Gastrocnemius medialis (tissue), 4 donors: ENCODE measurements at regions not wholly inside any gene's neighbourhood (a gene's known extent, or its start where the extent isn't known, plus 50 kb on each side); places are given as distances from the start of the nearest gene placed in this dataset.

Experiments
- ATAC-seq, 2 donors: fragments of 150-250 bp; one replicate each; pipeline ENCODE4 v1.9.1; 2016
- DNase-seq, 2 donors: peaks; one replicate each; pipeline ENCODE4 v3.0.0-alpha.2; 2019
- H3K27ac ChIP-seq, 4 donors: fragments of 200-600 bp; sonication (generic); 1 replicate in 1 of 4; 2 replicates in 3 of 4; pipeline ENCODE4 v1.5.1; 2016 to 2018; ENCODE audit warnings: mild to moderate bottlenecking in 2 of 4, moderate library complexity in 1 of 4
- H3K27me3 ChIP-seq, 3 donors: fragments of 200-600 bp; sonication (generic) in 2 of 3; 1 replicate in 1 of 3; 2 replicates in 2 of 3; pipeline versions ENCODE4 v1.5.1 to v1.6.0; 2016 to 2019; ENCODE audit warnings: mild to moderate bottlenecking in 1 of 3, moderate library complexity in 1 of 3
- H3K36me3 ChIP-seq, 2 donors: fragments of 200-600 bp; sonication (generic) in 1 of 2; one replicate each; pipeline ENCODE4 v1.5.1; 2017 to 2018
- H3K4me1 ChIP-seq, 2 donors: fragments of 200-600 bp; sonication (generic) in 1 of 2; one replicate each; pipeline ENCODE4 v1.5.1; 2016 to 2017; ENCODE audit warnings: mild to moderate bottlenecking in 2 of 2
- H3K4me3 ChIP-seq, 4 donors: fragments of 200-600 bp; sonication (generic) in 3 of 4; 1 replicate in 1 of 4; 2 replicates in 3 of 4; pipeline ENCODE4 v1.5.1; 2016 to 2019; ENCODE audit warnings: mild to moderate bottlenecking in 2 of 4
- H3K9me3 ChIP-seq, 3 donors: fragments of 200-600 bp; sonication (generic) in 2 of 3; 1 replicate in 1 of 3; 2 replicates in 2 of 3; pipeline ENCODE4 v1.5.1; 2016 to 2019
- POLR2A ChIP-seq, 2 donors: fragments of 450-650 bp; IDR thresholded peaks; one replicate each; pipeline ENCODE4 v1.6.1; 2017; ENCODE audit warnings: antibody characterized with exemption in 2 of 2, mild to moderate bottlenecking in 2 of 2, moderate library complexity in 2 of 2
- in situ Hi-C, 4 donors: fragments of 200-750 bp; cut with MboI; loops; one replicate each; pipeline versions ENCODE4 v1.15.0 to v1.8.0; 2017; ENCODE audit warnings: low sequenced_read_pairs in 4 of 4
- intact Hi-C: fragments of 100-400 bp; cut with DNase I; formaldehyde crosslinking; loops from one replicate; pipeline ENCODE4 v1.15.1; 2023; ENCODE audit warnings: low total_unique reads
- TF ChIP-seq, protein P1 (sequence below), 5 experiments: fragments of 450-650 bp in 3 of 5; fragments of 200-600 bp in 2 of 5; sonication (generic) in 2 of 5; IDR thresholded peaks in 4 of 5; conservative IDR thresholded peaks in 1 of 5; 1 replicate in 4 of 5; 2 replicates in 1 of 5; pipeline ENCODE4 v1.5.1; 2016 to 2019; ENCODE audit warnings: antibody characterized with exemption in 5 of 5, mild to moderate bottlenecking in 3 of 5, moderate library complexity in 3 of 5

DNA sequence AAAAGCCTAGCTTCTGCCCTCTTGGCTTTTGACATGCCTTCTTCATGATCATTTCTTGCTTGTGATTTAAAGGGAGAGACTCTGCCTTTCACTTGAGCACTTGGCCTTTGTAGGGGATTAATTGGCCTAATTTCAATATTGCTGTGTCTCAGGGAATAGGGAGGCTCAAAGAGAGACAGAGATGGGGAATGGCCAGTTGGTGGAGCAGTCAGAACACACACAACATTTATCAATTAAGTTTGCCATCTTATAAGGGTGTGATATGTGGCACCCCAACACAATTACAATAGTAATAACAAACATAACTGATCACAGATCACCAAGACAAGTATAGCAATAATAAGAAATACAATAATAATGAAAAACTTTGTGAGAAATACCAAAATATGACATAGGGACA lies 122.5 kb upstream of the VCX start:
- Histone ChIP-seq H3K27ac (no peak overlapping the region), H3K36me3 (no peaks in the 10 kb centered on the region), H3K4me1 (no peaks in the 10 kb centered on the region), H3K9me3 (no peaks in the 10 kb centered on the region), H3K4me3 (no peak overlapping the region), H3K27me3 (no peaks in the 10 kb centered on the region)
- in situ Hi-C loops, result no loop called here
- no peak for ATAC-seq
- DNase-seq, result no peak
- intact Hi-C loops, result no loop called here
- TF ChIP-seq, protein P1, sequence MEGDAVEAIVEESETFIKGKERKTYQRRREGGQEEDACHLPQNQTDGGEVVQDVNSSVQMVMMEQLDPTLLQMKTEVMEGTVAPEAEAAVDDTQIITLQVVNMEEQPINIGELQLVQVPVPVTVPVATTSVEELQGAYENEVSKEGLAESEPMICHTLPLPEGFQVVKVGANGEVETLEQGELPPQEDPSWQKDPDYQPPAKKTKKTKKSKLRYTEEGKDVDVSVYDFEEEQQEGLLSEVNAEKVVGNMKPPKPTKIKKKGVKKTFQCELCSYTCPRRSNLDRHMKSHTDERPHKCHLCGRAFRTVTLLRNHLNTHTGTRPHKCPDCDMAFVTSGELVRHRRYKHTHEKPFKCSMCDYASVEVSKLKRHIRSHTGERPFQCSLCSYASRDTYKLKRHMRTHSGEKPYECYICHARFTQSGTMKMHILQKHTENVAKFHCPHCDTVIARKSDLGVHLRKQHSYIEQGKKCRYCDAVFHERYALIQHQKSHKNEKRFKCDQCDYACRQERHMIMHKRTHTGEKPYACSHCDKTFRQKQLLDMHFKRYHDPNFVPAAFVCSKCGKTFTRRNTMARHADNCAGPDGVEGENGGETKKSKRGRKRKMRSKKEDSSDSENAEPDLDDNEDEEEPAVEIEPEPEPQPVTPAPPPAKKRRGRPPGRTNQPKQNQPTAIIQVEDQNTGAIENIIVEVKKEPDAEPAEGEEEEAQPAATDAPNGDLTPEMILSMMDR (IDR thresholded peaks at IDR 0.05 in 4 of 5, conservative IDR thresholded peaks at IDR 0.05 in 1 of 5), result no peak

DNA sequence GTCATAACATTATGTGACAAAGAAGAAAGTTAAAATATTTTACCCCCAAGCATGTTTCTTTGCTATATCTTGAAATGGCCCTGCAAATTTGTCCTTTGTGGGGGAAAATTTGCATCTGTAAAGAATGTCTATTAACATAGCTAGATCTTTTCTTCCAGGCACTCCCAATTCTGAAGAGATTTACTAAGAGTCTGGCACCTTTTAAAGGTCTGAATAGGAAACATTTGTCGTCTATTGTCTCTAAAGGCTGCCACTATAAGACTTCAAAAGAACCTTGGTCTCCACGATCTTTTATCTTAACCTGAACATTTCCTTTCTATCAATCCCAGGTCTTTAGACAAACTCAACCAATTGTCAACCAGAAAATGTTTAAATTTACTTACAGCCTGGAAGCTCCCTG lies 128.6 kb upstream of the VCX start:
- Histone ChIP-seq H3K4me1 (no peaks in the 10 kb centered on the region), H3K4me3 (no peak overlapping the region), H3K9me3 (no peaks in the 10 kb centered on the region), H3K36me3 (no peaks in the 10 kb centered on the region), H3K27me3 (no peaks in the 10 kb centered on the region), H3K27ac (no peak overlapping the region)
- DNase-seq (no peak), ATAC-seq (no peak)
- intact Hi-C loops, result no loop called here
- in situ Hi-C loops, result no loop called here
- TF ChIP-seq, protein P1 (IDR thresholded peaks at IDR 0.05 in 4 of 5, conservative IDR thresholded peaks at IDR 0.05 in 1 of 5), result no peak
- TF ChIP-seq POLR2A (IDR thresholded peaks at IDR 0.05), result no peak

DNA sequence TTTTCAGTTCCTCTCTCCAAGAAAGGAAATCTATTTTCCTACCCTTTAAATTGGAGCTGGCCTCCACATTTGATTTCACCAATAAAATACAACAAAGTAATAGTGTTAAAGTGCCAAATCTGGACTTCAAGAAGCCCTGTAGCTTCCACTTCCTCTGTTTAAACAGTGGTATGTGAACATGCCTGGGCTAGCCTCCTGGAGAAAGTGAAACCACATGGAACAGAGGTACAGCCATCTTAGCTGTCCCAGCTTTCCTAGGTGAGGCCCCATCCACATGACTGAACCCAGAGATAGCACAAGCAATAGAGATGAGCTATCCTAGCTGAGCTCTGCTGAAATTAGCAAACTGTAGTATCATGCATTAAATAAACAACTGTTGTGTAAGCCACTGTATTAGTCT lies 131.8 kb upstream of the VCX start:
- H3K27me3 ChIP-seq, result no peaks in the 10 kb centered on the region
- H3K4me3 ChIP-seq, result no peak overlapping the region
- no peak overlapping the region for H3K27ac ChIP-seq
- intact Hi-C loops, result no loop called here
- H3K9me3 ChIP-seq, result no peaks in the 10 kb centered on the region
- TF ChIP-seq POLR2A (IDR thresholded peaks at IDR 0.05), result no peak
- TF ChIP-seq, protein P1 (IDR thresholded peaks at IDR 0.05 in 4 of 5, conservative IDR thresholded peaks at IDR 0.05 in 1 of 5), result no peak
- H3K4me1 ChIP-seq, result no peaks in the 10 kb centered on the region
- ATAC-seq (no peak), DNase-seq (no peak)
- in situ Hi-C loops, result no loop called here
- no peaks in the 10 kb centered on the region for H3K36me3 ChIP-seq

DNA sequence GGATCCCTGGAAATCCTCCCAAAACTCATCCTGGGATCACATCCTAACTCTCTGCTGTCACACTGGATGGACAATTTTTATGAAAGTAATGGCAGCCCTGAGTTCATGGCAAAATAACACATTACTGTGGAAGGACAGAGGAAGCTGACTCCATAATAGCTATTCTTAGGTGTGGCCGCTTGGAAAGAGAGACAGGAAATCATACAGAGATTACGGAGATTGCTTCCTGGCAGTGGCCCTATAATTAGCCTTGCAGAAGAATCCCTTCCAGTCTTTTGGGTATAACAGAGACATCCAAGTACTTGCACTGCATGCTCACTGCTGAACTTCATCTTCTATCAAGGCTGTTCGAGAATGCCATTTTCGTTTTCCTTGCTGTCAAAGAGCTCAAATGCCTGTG lies 133.1 kb upstream of the VCX start:
- Histone ChIP-seq H3K36me3 (no peaks in the 10 kb centered on the region), H3K4me1 (no peaks in the 10 kb centered on the region), H3K27ac (no peak overlapping the region), H3K9me3 (no peaks in the 10 kb centered on the region), H3K27me3 (no peaks in the 10 kb centered on the region), H3K4me3 (no peak overlapping the region)
- ATAC-seq (no peak), DNase-seq (no peak)
- intact Hi-C loops (no loop called here), in situ Hi-C loops (no loop called here)
- TF ChIP-seq, protein P1 (IDR thresholded peaks at IDR 0.05 in 4 of 5, conservative IDR thresholded peaks at IDR 0.05 in 1 of 5), result no peak
- no peak for TF ChIP-seq POLR2A (IDR thresholded peaks at IDR 0.05)

DNA sequence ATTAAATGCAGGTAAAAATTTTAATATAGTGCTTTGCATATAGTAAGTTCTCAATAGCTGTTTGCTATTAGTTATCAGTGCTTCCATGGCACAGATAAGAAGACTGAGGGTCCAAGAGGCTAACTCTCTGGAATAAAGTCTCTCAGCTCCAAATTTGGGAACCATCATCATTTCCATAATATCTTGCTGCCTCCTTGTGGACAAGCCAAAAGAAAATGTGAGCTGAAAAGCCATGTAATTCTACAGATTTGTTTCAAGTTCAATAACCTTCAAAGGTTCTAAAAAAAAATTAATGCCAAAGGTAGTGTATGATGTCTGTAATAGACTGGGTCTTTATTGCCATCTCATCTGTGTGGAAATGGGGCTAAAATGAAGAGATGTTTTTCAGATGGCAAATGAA lies 136.9 kb upstream of the VCX start:
- DNase-seq (no peak), ATAC-seq (no peak)
- intact Hi-C loops, result no loop called here
- in situ Hi-C loops, result no loop called here
- Histone ChIP-seq H3K27ac (no peak overlapping the region), H3K27me3 (no peaks in the 10 kb centered on the region), H3K4me3 (no peak overlapping the region), H3K9me3 (no peaks in the 10 kb centered on the region), H3K4me1 (no peaks in the 10 kb centered on the region), H3K36me3 (no peaks in the 10 kb centered on the region)
- TF ChIP-seq, protein P1 (IDR thresholded peaks at IDR 0.05 in 4 of 5, conservative IDR thresholded peaks at IDR 0.05 in 1 of 5), result no peak
- TF ChIP-seq POLR2A (IDR thresholded peaks at IDR 0.05), result no peak
